NCI-H446 (cell line): ENCODE measurements at regions not wholly inside any gene's neighbourhood (a gene's known extent, or its start where the extent isn't known, plus 50 kb on each side); places are given as distances from the start of the nearest gene placed in this dataset.

Experiments
- DNase-seq, 2 experiments: peaks; one replicate each; lab custom pipeline; 2025; lab: John Stamatoyannopoulos, UW

DNA sequence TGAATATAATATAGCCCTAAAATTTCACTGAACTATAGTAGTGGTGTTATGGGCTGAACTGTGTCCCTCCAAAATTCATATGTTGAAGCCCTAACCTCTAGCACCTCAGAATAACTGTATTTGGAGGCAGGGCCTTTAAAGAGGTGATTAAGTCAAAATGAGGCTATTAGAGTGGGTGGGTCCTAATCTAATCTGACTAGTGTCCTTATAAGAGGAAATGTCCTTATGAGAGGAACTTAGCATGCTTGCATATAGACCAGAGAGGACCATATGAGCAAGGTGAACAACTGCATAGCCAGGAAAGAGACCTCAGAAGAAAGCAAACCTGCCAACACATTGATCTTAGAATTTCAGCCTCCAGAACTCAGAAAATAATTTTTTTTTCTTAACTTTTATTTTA is 238.4 kb downstream of the ZEB2 start:
- DNase-seq, result no peak

DNA sequence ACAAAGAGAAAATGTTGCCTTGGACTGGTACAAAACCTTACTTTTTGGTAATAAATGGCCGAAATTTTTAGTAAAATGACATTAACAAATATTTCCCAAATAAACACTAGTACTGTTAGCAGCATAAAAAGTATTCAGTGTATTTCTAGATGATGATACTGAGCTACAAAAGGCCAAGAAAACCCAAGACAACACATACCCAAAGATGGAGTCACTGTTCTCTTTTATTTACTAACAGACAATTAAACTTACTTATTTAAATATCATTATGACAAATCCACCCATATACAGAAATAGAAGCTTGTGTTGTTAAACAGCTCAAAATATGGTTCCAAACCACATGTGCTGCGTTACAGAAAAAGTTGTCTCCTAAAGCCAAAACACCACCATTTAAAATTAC is 239.9 kb downstream of the ZEB2 start:
- DNase-seq, result no peak

DNA sequence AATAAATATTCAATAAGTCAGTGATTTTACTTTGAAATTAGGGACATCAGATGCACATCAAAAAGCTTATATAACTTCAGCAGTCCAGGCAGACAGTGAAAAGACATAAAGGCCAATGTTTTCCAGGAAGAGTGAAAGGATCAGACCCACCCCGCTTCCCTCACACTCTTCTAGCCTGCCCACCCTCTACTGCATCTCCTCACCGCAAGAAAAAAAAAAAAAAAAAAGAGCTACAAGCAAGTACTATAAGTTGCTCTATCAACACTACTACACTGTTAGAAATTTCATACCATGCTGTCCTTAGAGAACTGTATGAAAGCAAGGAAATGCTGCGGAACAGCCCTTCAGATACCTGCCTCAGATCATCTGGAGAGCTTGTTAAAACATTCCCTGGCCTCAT is 240.8 kb downstream of the ZEB2 start:
- no peak for DNase-seq

DNA sequence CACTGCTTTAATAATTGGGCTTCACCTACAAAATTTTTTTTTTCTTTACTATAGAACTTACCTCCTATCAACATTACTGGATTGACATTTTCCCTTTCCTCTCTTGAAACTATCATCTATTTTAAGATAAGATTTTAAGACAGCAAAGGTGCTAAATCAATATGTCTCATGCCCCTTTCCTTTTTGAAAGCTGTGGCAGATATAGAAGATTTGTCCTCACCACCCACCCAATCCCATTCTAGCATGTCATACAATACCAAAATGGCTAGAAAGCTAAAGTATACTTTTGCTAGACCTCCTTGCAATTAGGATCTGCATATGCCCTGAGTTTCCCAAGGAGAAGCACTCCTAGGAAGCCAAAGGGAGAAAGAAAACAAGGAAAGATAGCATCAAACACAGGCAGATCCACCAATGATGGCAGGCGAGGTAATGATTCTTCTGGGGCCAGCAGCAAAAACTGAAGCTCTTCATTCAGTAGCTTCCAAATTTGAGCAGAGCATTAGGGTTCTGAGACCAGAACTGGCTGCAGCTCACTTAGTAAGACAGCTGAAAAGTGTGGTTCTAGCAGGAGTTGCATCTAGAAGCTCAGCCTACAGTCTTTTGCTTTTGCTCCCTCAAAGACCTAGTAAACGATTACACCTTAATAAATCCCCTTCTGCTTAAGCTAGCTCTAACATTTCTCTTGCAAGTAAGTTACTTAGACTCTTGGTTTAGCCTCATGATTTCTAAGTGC is 242.1 kb downstream of the ZEB2 start:
- no peak for DNase-seq

DNA sequence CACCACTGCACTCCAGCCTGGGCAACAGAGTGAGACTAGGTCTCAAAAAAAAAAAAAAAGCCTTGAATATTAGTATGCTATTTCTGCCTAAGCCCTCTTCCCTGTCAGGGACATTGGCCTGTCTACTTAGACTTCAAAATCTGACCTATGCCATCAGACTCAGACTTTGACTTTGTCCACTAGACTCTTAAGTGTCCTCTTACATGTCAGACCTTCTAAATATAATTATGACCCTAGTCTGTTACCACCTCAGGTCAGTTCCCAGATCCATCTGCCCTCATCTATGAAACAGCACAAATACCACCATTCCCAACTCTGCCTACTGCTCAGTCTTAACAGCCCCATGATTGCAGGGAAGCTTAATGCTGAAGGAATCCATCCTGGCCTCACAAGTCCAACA is 244.6 kb downstream of the ZEB2 start:
- DNase-seq, result no peak

DNA sequence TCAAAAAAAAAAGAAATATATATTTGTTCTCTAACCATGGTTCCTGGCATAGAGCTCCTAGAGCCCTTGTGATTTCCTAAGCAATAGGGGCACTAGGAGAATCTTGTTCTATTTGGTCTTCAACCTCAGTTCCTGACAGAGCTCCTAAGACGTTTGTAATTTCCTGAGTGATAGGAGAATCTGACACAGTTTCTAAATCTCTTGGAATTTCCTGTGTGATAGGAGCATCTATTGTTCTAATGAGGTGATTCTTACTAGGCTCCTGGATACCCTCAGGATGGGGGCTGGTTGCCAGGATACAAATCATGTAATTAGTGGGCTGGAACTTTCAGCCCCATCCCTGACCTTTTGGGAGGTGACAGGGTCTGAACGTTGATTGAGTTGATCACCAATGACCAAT is 245.8 kb downstream of the ZEB2 start:
- no peak for DNase-seq

DNA sequence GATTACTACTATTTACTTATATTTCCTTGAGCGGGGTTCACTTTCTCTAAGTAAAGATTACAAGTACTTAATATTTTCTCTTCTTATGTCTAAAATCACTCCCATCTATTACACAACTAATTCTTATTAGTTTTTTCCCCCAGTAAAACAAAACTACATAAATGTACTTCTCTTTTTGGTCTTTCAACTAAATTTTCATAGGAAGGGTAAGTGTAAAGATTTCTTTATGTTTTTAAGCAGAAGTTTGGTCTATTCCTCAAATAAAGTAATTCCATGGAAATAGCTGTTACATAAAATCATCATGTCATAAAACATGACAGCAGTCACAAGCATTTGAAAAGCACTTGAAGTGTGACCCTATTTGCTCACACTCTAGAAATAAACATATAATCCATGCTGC is 249.0 kb downstream of the ZEB2 start:
- no peak for DNase-seq

DNA sequence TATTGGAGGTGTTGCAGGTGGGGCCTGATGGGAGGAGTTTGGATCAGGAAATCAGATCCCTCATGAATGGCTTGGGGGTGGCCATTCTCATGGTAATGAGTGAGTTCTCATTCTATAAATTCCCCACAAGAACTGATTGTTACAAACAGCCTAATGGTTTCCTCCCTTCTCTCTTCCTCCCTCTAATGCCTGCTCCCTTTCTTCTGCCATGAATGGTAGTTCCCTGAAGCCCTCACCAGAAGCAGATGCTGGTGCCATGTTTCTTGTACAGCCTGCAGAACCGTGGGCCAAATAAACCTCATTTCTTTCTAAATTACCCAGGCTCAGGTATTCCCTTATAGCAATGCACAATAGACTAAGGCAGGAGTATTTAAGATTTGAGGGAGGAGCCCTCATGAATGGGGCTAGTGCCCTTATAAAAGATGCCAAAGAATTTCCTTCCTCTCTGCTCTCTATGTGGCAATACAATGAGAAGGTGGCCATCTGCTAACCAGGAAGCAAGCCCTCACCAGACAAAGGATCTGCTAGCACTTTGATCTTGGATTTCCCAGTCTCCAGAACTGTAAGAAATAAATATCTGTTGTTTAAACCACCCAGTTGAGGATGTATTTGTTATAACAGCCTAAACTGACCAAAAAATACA is 251.8 kb downstream of the ZEB2 start:
- DNase-seq, result no peak

DNA sequence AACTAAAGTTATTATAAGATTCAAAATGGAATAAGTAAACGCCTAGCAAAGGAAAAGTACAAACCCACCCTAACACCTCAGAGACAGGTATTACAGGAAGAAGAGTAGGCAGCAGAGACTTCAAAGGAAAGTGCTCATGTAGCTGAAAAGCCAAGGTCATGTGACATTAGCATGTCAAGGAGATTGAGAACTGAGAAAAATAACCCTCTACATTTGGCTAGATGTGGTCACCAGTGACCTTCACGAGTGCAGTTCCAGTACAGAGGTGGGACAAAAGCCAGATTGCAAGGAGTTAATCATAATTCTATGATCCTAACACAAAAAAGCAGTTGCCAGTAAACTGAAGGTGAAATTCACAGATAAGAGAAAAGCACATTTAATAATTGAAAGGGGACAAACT is 252.7 kb downstream of the ZEB2 start:
- no peak for DNase-seq

DNA sequence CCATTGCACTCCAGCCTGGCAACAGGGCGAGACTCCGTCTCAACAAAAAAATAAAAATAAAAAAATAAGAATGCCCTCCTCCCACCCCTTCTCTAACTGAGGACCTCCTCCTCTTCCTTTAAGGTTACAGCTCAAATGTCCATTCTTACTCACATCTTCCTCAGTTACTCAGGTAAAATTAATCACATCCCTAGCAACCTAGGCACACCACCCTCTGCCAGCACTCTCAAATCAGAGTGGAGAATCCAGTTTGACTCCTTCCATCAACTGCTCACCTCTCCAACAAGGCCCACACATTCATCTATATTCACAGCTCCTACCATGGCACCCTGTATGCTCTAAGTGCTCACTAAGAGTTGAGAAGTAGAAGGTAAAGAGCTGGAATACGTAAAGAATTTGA is 254.3 kb downstream of the ZEB2 start:
- no peak for DNase-seq

DNA sequence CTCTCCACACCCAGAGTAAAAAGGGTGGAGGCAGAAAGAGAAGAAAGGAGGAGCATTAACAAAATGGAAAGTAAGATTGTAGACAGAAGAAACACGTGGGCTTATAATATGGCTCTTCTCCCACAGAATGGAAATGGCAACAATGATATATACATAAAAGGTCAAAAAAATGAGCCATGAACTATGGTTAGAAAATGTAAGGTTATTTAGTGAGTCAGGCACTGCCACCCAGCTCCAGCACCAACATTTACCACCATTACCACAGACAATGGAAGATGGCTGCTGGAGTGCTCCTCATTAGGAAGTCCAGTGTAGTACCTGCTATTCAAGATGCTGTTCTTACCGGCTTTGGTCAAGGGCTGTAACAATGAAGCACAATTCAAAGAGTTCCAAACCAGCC is 258.0 kb downstream of the ZEB2 start:
- DNase-seq, result no peak

DNA sequence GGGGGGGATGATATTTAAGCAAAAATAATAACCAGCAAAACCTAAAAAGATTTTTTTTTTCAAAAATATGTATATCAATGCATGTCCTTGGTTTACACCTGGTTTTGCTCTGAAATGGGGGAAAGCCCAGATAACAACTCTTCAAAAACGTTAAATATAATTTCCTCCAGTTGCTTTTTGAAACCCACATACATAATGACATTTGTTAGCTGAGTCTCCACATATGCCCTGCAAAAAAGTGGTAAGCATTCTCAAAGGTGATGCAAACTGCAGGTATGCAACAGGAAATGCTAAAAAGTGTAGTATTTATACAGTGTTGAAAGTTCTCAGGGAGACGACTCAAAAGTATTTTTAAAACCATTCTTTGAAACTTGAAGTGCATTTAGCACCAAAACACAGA is 258.6 kb downstream of the ZEB2 start:
- DNase-seq, result no peak

DNA sequence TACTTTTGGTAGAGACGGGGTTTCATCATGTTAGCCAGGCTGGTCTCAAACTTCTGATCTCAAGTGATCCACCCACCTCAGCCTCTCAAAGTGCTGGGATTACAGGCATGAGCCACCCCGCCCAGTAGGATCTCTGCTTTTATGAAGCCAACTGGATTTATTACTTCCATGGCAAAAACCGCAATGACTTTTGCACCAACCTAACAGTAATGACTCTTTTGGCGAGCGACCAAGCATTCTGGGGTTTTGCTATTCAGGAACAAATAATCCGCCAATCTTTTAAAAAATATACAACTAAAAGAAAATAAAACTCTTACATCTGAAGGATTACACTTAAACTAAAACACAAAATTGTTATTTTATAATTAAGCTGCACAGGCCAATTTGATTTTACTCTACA is 260.6 kb downstream of the ZEB2 start:
- DNase-seq, result no peak

DNA sequence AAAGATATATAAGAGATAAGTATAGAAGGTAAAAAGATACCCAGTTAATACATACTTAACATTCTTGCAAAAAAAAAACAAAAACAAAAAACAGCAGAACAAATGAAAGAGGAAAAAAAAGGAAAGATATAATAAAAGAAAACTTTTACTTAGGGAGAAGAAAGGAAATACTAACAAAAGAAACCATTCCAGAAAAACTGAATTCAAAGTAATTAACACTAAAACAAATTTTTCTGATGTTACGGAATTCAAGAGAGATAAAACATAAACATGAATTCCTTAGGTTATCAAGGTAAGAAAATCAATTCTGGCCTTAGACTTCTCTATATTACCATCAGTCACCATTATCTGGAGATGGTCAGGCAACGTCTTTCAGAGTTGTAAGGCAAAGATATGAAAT is 261.8 kb downstream of the ZEB2 start:
- no peak for DNase-seq

DNA sequence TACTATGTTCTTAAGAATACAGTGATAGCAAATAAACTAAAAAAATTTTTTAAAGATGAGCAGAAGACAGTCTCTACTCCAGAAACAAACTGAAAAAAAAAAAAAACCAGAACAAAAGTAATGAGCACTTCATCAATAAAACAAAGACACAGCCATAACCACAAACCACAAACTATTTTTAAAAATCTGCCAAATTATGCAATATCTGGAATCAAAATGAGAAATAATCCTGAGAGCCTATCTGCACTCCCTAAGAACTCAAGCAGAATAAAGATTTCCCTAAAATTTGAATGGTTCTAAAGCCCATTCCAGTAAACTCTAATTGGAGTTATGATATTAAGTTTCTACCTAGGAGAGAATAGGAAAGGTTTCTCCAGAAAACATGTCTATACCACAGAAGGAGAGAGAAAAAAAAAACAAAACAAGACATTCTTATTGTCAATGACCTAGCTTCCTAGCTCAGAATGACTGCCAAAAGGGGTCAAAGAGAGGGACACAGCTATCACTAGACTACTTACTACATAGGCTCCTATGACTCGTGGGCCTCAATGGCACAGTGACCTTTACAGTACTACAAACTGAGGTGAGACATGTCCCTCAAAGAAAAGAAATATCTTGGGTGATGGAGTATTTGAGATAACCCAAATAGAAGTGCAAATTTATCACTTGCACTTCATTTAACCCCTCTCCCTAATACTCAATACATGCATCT is 262.8 kb downstream of the ZEB2 start:
- DNase-seq, result no peak

DNA sequence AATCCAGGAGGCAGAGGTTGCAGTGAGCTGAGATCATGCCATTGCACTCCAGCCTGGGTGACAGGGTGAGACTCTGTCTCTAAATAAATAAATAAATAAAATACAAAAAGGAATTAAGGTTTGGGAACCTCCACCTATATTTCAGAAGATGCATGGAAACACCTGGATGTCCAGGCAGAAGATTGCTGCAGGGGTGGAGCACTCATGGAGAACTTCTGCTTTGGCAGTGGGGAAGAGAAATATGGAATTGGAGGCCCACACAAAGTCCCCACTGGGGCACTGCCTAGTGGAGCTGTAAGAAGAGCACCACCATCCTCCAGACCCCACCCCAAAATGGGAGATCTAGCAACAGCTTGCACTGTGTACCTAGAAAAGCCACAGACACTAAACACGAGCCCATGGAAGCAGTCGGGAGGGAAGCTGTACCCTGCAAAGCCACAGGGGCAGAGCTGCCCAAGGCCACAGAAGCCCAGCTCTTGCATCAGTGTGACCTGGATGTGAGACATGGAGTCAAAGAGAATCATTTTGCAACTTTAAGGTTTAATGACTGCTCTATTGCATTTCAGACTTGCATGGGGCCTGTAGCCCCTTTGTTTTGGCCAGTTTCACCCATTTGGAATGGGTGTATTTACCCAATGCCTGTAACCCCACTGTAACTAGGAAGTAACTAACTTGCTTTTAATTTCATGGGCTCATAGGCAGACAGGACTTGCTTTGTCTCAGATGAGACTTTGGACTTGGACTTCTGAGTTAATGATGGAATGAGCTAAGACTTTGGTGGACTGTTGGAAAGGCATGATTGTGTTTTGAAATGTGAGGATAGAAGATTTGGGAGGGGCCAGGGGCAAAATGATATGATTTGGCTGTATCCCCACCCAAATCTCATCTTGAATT is 265.3 kb downstream of the ZEB2 start:
- DNase-seq, result no peak

DNA sequence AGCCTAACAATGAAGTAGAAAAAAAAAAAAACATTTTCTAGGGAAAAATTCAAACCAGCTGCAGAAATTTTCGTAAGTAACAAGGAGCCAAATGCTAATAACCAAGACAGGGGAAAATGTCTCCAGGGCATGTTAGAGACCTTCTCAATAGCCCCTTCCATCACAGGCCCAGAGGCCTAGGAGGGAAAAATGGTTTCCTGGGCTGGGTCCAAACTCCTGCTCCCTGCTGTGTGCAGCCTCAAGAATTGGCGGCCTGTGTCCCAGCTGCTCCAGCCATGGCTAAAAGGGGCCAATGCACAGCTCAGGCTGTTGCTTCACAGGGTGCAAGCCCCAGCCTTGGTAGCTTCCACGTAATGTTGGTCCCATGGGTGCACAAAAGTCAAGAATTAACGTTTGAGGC is 266.2 kb downstream of the ZEB2 start:
- DNase-seq, result no peak

DNA sequence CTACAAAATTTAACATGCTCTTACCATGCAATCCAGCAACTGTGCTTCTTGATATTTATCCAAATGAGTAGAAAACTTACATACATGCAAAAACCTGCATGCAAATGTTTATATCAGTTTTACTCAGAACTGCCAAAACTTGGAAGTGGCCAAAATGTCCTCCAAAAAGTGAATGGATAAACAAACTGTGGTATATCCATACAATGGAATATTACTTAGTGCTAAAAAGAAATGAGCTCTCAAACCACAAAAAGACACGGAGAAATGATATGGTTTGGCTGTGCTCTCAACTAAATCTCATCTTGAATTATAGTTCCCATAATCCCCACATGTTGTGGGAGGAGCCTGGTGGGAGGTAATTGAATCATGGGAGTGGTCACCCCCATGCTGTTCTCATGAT is 267.2 kb downstream of the ZEB2 start:
- no peak for DNase-seq

DNA sequence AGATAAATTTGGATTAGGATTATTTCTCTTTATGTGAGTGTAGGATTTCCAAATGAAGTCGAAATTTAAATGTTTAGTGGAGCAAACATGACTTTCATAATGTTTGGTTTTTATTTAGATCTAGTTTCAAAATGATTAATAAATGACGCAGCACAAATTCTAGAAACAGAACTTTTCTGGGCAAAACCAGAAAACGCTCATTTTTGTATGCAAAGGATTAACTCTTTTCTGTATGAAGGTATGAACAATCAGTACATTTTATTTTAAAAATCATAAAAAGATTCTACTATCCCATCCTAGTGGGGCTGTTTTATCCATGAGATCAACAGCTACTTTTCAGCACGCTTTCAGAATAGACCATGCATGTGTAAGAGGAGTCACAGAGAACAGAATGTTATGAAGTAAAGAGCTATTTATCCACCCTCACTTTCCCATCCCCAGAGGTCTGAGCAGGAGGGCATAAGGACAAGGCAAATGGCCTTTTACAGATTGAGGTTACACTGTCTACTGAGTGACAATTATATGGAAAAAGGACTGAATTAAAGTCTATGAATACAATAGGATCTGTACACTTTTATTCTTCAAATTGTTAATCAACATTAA is 270.8 kb downstream of the ZEB2 start:
- no peak for DNase-seq

DNA sequence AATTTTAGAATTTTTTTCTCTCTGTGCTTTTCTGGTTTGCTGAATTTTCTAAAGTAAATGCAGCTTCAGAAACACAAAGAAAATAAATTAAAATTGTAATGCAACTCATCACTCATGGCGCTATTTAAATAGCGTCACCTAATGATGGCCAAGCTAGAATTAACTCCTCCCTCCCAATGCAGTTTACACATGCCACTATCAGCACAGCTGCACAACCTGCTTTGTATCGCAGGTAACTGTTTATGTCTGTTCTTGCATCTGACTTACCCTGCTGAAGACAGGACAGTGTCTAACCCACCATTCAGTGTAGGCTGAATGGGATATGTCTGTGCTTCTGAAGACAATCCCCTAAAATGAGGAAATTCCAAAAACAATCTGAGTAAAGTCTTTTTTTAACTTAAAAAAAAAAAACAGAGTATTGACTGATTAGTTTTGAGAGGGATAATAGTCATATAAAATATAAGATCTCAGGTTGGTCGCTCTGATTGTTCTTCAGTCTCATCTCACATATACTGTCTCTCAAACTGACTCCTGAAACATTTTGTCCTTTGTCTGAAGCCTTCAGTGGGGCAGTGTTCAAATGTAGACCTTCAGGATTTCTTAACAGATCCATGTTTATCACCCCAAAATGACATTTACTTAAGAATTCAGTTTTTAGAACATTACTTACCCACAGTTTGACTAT is 271.4 kb downstream of the ZEB2 start:
- DNase-seq, result no peak

DNA sequence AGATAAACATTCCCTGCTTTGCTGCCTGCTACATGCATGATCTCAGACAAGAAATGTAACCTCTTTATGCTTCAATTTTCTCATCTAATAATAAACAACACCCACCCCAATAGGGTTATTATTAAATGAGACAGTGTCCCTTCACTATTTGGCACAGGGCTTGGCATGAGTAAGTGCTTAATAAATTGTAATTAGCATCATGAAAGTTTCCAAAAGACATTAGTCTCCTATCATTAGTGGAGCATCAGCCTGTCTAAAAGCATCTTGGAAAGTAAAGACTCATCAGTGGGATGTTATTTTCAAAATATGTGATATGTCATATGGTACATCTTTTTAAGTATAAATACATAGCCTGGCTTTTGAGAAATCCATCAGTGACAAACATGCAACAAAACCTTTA is 275.0 kb downstream of the ZEB2 start:
- DNase-seq, result no peak
